ENCODE measurements at regions not wholly inside any gene's neighbourhood (a gene's known extent, or its start where the extent isn't known, plus 50 kb on each side); places are given as distances from the start of the nearest gene placed in this dataset.

GRCh38 chr3:145754605-145755289 is 406.2 kb downstream of the PLOD2 start:
- TF ChIP-seq CTCF (IDR thresholded peaks at IDR 0.05; ENCODE audit: low read length) (no peak), EZH2 (IDR thresholded peaks at IDR 0.05; ENCODE audit: borderline replicate concordance, low read length) (no peak)
